ENCODE measurements at regions not wholly inside any gene's neighbourhood (a gene's known extent, or its start where the extent isn't known, plus 50 kb on each side); places are given as distances from the start of the nearest gene placed in this dataset.

- no peaks in the 10 kb centered on the region for H3K36me3 Mint-ChIP-seq
- H3K27ac ChIP-seq (ENCODE audit: low read depth, low read length): no peak overlapping the region
- no peak overlapping the region for H3K4me3 Mint-ChIP-seq
- H3K4me1 ChIP-seq (ENCODE audit: control insufficient read depth in 2 of 2, insufficient read depth in 2 of 2, low read length in 2 of 2): no peaks in the 10 kb centered on the region
- no peak overlapping the region for H3K4me3 ChIP-seq (ENCODE audit: low read length)
- no peak for ATAC-seq
- H3K27ac Mint-ChIP-seq: no peak overlapping the region
- peaks cover 0 to 3% (median 0%) of the 10 kb centered on the region in 11 donors for H3K9me3 Mint-ChIP-seq
- intact Hi-C loops (cut with micrococcal nuclease): no loop called here
- POLR2A ChIA-PET: no interaction called here
- CTCF ChIA-PET: no interaction called here
- no peaks in the 10 kb centered on the region for H3K27me3 ChIP-seq (ENCODE audit: control insufficient read depth in 2 of 2, insufficient read depth in 2 of 2, low read length in 2 of 2)
- H3K9me3 ChIP-seq (ENCODE audit: control insufficient read depth in 2 of 3, low read length in 3 of 3): no peaks in the 10 kb centered on the region
- H3K27me3 Mint-ChIP-seq: no peaks in the 10 kb centered on the region
- H3K4me1 Mint-ChIP-seq: peaks cover 0 to 7% (median 0%) of the 10 kb centered on the region in 7 donors
- no peak for DNase-seq
- no peaks in the 10 kb centered on the region for H3K36me3 ChIP-seq (ENCODE audit: control insufficient read depth in 2 of 3, insufficient read depth in 3 of 3, low read length in 3 of 3)
Observed at GRCh38 chr6:14763616-14764015, 482.3 kb upstream of the JARID2 start.

DNA sequence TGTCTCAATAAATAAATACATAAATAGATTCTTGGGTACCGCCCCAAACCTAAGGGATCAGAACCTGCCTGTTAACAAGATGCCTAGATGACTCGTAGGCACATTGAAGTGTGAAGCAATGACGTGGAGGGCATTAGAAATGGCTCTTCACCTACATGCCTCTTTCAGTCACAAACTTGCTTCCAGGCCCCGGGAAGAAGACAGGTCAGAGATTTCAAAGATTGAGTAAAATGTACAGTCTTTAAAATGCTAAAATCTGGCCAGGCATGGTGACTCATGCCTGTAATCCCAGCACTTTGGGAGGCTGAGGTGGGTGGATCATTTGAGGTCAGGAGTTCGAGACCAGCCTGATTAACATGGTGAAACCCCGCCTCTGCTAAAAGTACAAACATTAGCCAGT is 480.8 kb upstream of the JARID2 start:
- CTCF ChIA-PET: no interaction called here
- Mint-ChIP-seq H3K27me3 (no peaks in the 10 kb centered on the region), H3K36me3 (no peaks in the 10 kb centered on the region)

GRCh38 chr6:14765721-14766390 is 480.0 kb upstream of the JARID2 start:
- H3K4me1 Mint-ChIP-seq: peaks cover 0 to 5% (median 0%) of the 10 kb centered on the region in 7 donors
- H3K36me3 Mint-ChIP-seq: no peaks in the 10 kb centered on the region
- H3K9me3 Mint-ChIP-seq: peaks cover 0 to 2% (median 0%) of the 10 kb centered on the region in 11 donors
- ChIA-PET CTCF (interaction anchor here (0.6 kb wide), 1 partner anchor 19 kb away, joined by 3 read pairs; no protein-coding TSS in a partner anchor), POLR2A (no interaction called here)
- Histone ChIP-seq H3K4me3 (ENCODE audit: low read length) (no peak overlapping the region), H3K27me3 (ENCODE audit: control insufficient read depth in 2 of 2, insufficient read depth in 2 of 2, low read length in 2 of 2) (no peaks in the 10 kb centered on the region), H3K4me1 (ENCODE audit: control insufficient read depth in 2 of 2, insufficient read depth in 2 of 2, low read length in 2 of 2) (no peaks in the 10 kb centered on the region), H3K27ac (ENCODE audit: low read depth, low read length) (no peak overlapping the region), H3K9me3 (ENCODE audit: control insufficient read depth in 2 of 3, low read length in 3 of 3) (no peaks in the 10 kb centered on the region), H3K36me3 (ENCODE audit: control insufficient read depth in 2 of 3, insufficient read depth in 3 of 3, low read length in 3 of 3) (no peaks in the 10 kb centered on the region)
- H3K27me3 Mint-ChIP-seq: no peaks in the 10 kb centered on the region
- H3K4me3 Mint-ChIP-seq: no peak overlapping the region
- no peak for DNase-seq
- no peak overlapping the region for H3K27ac Mint-ChIP-seq
- no peak for ATAC-seq
- intact Hi-C loops (cut with micrococcal nuclease): no loop called here

More for the DNA sequence above, 480.8 kb upstream of the JARID2 start:
- peaks cover 0 to 5% (median 0%) of the 10 kb centered on the region in 7 donors for H3K4me1 Mint-ChIP-seq
- no peak overlapping the region for H3K27ac Mint-ChIP-seq
- H3K36me3 ChIP-seq (ENCODE audit: control insufficient read depth in 2 of 3, insufficient read depth in 3 of 3, low read length in 3 of 3): no peaks in the 10 kb centered on the region
- H3K9me3 Mint-ChIP-seq: peaks cover 0 to 2% (median 0%) of the 10 kb centered on the region in 11 donors
- H3K27me3 ChIP-seq (ENCODE audit: control insufficient read depth in 2 of 2, insufficient read depth in 2 of 2, low read length in 2 of 2): no peaks in the 10 kb centered on the region
- H3K27ac ChIP-seq (ENCODE audit: low read depth, low read length): no peak overlapping the region
- DNase-seq (no peak), ATAC-seq (no peak)
- intact Hi-C loops (cut with micrococcal nuclease): no loop called here
- no peak overlapping the region for H3K4me3 Mint-ChIP-seq
- no peaks in the 10 kb centered on the region for H3K4me1 ChIP-seq (ENCODE audit: control insufficient read depth in 2 of 2, insufficient read depth in 2 of 2, low read length in 2 of 2)
- H3K9me3 ChIP-seq (ENCODE audit: control insufficient read depth in 2 of 3, low read length in 3 of 3): no peaks in the 10 kb centered on the region
- H3K4me3 ChIP-seq (ENCODE audit: low read length): no peak overlapping the region
- POLR2A ChIA-PET: no interaction called here

GRCh38 chr6:14766391-14766994 is 479.4 kb upstream of the JARID2 start:
- Histone ChIP-seq H3K4me1 (ENCODE audit: control insufficient read depth in 2 of 2, insufficient read depth in 2 of 2, low read length in 2 of 2) (no peaks in the 10 kb centered on the region), H3K27me3 (ENCODE audit: control insufficient read depth in 2 of 2, insufficient read depth in 2 of 2, low read length in 2 of 2) (no peaks in the 10 kb centered on the region), H3K9me3 (ENCODE audit: control insufficient read depth in 2 of 3, low read length in 3 of 3) (no peaks in the 10 kb centered on the region), H3K27ac (ENCODE audit: low read depth, low read length) (no peak overlapping the region), H3K4me3 (ENCODE audit: low read length) (no peak overlapping the region), H3K36me3 (ENCODE audit: control insufficient read depth in 2 of 3, insufficient read depth in 3 of 3, low read length in 3 of 3) (no peaks in the 10 kb centered on the region)
- Mint-ChIP-seq H3K27ac (no peak overlapping the region), H3K27me3 (no peaks in the 10 kb centered on the region), H3K4me3 (no peak overlapping the region), H3K36me3 (no peaks in the 10 kb centered on the region), H3K4me1 (peaks cover 0 to 5% (median 0%) of the 10 kb centered on the region in 7 donors), H3K9me3 (peaks cover 0 to 2% (median 0%) of the 10 kb centered on the region in 11 donors)
- DNase-seq: no peak
- ATAC-seq: no peak
- intact Hi-C loops (cut with micrococcal nuclease): no loop called here
- ChIA-PET POLR2A (no interaction called here), CTCF (interaction anchor here (0.6 kb wide), 1 partner anchor 19 kb away, joined by 3 read pairs; no protein-coding TSS in a partner anchor)

DNA sequence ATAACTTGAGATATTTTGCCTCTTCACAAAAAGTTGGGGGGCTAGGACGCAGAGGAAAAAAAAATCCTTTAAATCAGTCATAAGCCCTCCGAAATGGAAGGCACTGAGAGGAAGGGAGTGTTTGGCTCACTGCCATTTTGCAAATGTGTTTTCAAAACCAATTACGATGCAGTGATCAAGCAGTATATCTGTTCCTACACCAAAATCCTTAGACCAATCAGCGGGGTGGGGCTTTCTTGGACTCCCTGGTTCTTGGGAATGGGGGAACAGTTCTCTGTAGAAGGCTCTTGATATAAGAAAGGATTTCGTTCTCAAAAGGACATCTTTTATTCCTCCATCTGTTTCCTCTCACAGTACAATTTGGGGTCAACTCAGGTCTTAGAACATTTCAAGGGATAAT is 478.6 kb upstream of the JARID2 start:
- no peak for DNase-seq
- H3K36me3 ChIP-seq (ENCODE audit: control insufficient read depth in 2 of 3, insufficient read depth in 3 of 3, low read length in 3 of 3): no peaks in the 10 kb centered on the region
- CTCF ChIA-PET: no interaction called here

GRCh38 chr6:14770040-14770439 is 475.8 kb upstream of the JARID2 start:
- H3K4me1 Mint-ChIP-seq: no peaks in the 10 kb centered on the region
- H3K9me3 Mint-ChIP-seq: peaks cover 0 to 4% (median 0%) of the 10 kb centered on the region in 11 donors
- H3K4me3 Mint-ChIP-seq: no peak overlapping the region
- ATAC-seq (no peak), DNase-seq (no peak)
- no peaks in the 10 kb centered on the region for H3K4me1 ChIP-seq (ENCODE audit: control insufficient read depth in 2 of 2, insufficient read depth in 2 of 2, low read length in 2 of 2)
- intact Hi-C loops (cut with micrococcal nuclease): no loop called here
- H3K27me3 Mint-ChIP-seq: no peaks in the 10 kb centered on the region
- H3K27ac Mint-ChIP-seq: peak overlapping the region in 1 of 9 donors; percentile 27
- H3K27ac ChIP-seq (ENCODE audit: low read depth, low read length): no peak overlapping the region
- no peak overlapping the region for H3K4me3 ChIP-seq (ENCODE audit: low read length)
- CTCF ChIA-PET: interaction anchor here (1.0 kb wide), 1 partner anchor 224 kb away, joined by 4 read pairs; no protein-coding TSS in a partner anchor
- POLR2A ChIA-PET: no interaction called here
- no peaks in the 10 kb centered on the region for H3K9me3 ChIP-seq (ENCODE audit: control insufficient read depth in 2 of 3, low read length in 3 of 3)
- H3K36me3 ChIP-seq (ENCODE audit: control insufficient read depth in 2 of 3, insufficient read depth in 3 of 3, low read length in 3 of 3): no peaks in the 10 kb centered on the region
- no peaks in the 10 kb centered on the region for H3K36me3 Mint-ChIP-seq
- H3K27me3 ChIP-seq (ENCODE audit: control insufficient read depth in 2 of 2, insufficient read depth in 2 of 2, low read length in 2 of 2): no peaks in the 10 kb centered on the region

More for the DNA sequence above, 478.6 kb upstream of the JARID2 start:
- H3K27me3 ChIP-seq (ENCODE audit: control insufficient read depth in 2 of 2, insufficient read depth in 2 of 2, low read length in 2 of 2): no peaks in the 10 kb centered on the region
- no peak overlapping the region for H3K4me3 Mint-ChIP-seq
- peaks cover 0 to 5% (median 0%) of the 10 kb centered on the region in 7 donors for H3K4me1 Mint-ChIP-seq
- no peaks in the 10 kb centered on the region for H3K4me1 ChIP-seq (ENCODE audit: control insufficient read depth in 2 of 2, insufficient read depth in 2 of 2, low read length in 2 of 2)
- H3K9me3 ChIP-seq (ENCODE audit: control insufficient read depth in 2 of 3, low read length in 3 of 3): no peaks in the 10 kb centered on the region
- ATAC-seq: no peak
- POLR2A ChIA-PET: no interaction called here
- H3K4me3 ChIP-seq (ENCODE audit: low read length): no peak overlapping the region
- H3K27ac Mint-ChIP-seq: no peak overlapping the region
- intact Hi-C loops (cut with micrococcal nuclease): no loop called here
- no peaks in the 10 kb centered on the region for H3K27me3 Mint-ChIP-seq
- H3K36me3 Mint-ChIP-seq: no peaks in the 10 kb centered on the region
- peaks cover 0 to 2% (median 0%) of the 10 kb centered on the region in 11 donors for H3K9me3 Mint-ChIP-seq
- H3K27ac ChIP-seq (ENCODE audit: low read depth, low read length): no peak overlapping the region

DNA sequence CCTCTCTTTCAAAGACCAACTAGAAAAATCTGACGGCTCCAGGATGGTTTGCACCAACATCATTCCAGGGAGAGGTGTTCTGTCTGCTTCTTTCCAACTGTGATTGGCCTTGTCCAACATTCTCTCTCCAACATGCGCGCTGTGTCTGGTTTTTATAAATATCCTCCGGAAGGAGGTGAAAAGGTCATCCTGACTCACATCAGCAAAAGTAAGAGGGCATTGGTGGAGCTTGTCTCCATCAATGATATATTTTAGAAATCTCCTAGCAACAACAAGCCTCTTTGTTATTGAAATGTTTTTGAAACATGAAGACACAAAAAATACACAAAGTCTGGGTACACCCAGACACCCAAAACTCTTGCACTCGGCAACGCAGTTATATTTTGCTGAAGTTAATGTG is 475.3 kb upstream of the JARID2 start:
- Mint-ChIP-seq H3K9me3 (peaks cover 0 to 4% (median 0%) of the 10 kb centered on the region in 11 donors), H3K27ac (peak overlapping the region in 1 of 9 donors; percentile 27), H3K4me3 (no peak overlapping the region), H3K4me1 (no peaks in the 10 kb centered on the region), H3K36me3 (no peaks in the 10 kb centered on the region), H3K27me3 (no peaks in the 10 kb centered on the region)
- H3K9me3 ChIP-seq (ENCODE audit: control insufficient read depth in 2 of 3, low read length in 3 of 3): no peaks in the 10 kb centered on the region
- no peaks in the 10 kb centered on the region for H3K36me3 ChIP-seq (ENCODE audit: control insufficient read depth in 2 of 3, insufficient read depth in 3 of 3, low read length in 3 of 3)
- no peaks in the 10 kb centered on the region for H3K4me1 ChIP-seq (ENCODE audit: control insufficient read depth in 2 of 2, insufficient read depth in 2 of 2, low read length in 2 of 2)
- H3K27me3 ChIP-seq (ENCODE audit: control insufficient read depth in 2 of 2, insufficient read depth in 2 of 2, low read length in 2 of 2): no peaks in the 10 kb centered on the region
- intact Hi-C loops (cut with micrococcal nuclease): no loop called here
- DNase-seq: no peak
- H3K4me3 ChIP-seq (ENCODE audit: low read length): no peak overlapping the region
- H3K27ac ChIP-seq (ENCODE audit: low read depth, low read length): no peak overlapping the region
- ChIA-PET POLR2A (no interaction called here), CTCF (no interaction called here)
- no peak for ATAC-seq

Data from naive thymus-derived CD4-positive, alpha-beta T cell (primary cell).